Common myeloid progenitor, CD34-positive (primary cell): ENCODE measurements at regions not wholly inside any gene's neighbourhood (a gene's known extent, or its start where the extent isn't known, plus 50 kb on each side); places are given as distances from the start of the nearest gene placed in this dataset.
"Not testable (repeated sequence)": the region's sequence is repeated elsewhere in the genome, so short reads cannot be mapped to it uniquely, and the experiment has no call there.

Experiments used
- CTCF ChIA-PET: fragments of 350-600 bp; sonication (Branson Sonifier 250); formaldehyde crosslinking; loops from one replicate; lab custom pipeline; 2021; ENCODE audit warnings: antibody characterized with exemption; lab: Charles Lee
- POLR2A ChIA-PET: fragments of 350-600 bp; sonication (Branson Sonifier 250); formaldehyde crosslinking; loops from one replicate; lab custom pipeline; 2021; ENCODE audit warnings: antibody characterized with exemption; lab: Charles Lee
- DNase-seq, 3 donors: peaks; one replicate each; pipeline versions ENCODE4 v3.0.0 to v3.0.0-alpha.2; 2013
- H3K27ac ChIP-seq, 2 experiments: 1 replicate in 1 of 2; 2 replicates in 1 of 2; pipeline ENCODE4 v1.7.0; 2013; ENCODE audit warnings: inconsistent platforms in 2 of 2, low read length in 2 of 2, mild to moderate bottlenecking in 2 of 2, low read depth in 1 of 2, moderate library complexity in 1 of 2; ENCODE audit not compliant: severe bottlenecking in 2 of 2, insufficient read depth in 1 of 2, poor library complexity in 1 of 2
- H3K27me3 ChIP-seq, 5 experiments: replicated peaks in 2 of 5; 1 replicate in 3 of 5; 2 replicates in 2 of 5; pipeline versions ENCODE4 v1.6.1 to v1.7.0; 2013; ENCODE audit warnings: low read length in 4 of 5, mild to moderate bottlenecking in 2 of 5, moderate library complexity in 2 of 5, inconsistent platforms in 1 of 5; ENCODE audit not compliant: insufficient read depth in 5 of 5, control insufficient read depth in 4 of 5
- H3K36me3 ChIP-seq, 4 experiments: 1 replicate in 2 of 4; 2 replicates in 2 of 4; pipeline versions ENCODE4 v1.6.1 to v1.7.0; 2013; ENCODE audit warnings: low read length in 3 of 4, control low read depth in 1 of 4, mild to moderate bottlenecking in 1 of 4; ENCODE audit not compliant: control insufficient read depth in 4 of 4, insufficient read depth in 4 of 4
- H3K4me1 ChIP-seq, 4 experiments: 1 replicate in 3 of 4; 2 replicates in 1 of 4; pipeline versions ENCODE4 v1.6.1 to v1.7.1; 2013; ENCODE audit warnings: low read length in 3 of 4, mild to moderate bottlenecking in 3 of 4, control low read depth in 1 of 4, inconsistent platforms in 1 of 4, moderate library complexity in 1 of 4; ENCODE audit not compliant: control insufficient read depth in 4 of 4, insufficient read depth in 4 of 4; ENCODE audit errors: control extremely low read depth in 1 of 4
- H3K4me3 ChIP-seq, 7 experiments: 1 replicate in 4 of 7; 2 replicates in 3 of 7; pipeline versions ENCODE4 v1.5.1 to v1.7.0; 2013; ENCODE audit warnings: mild to moderate bottlenecking in 7 of 7, low read length in 6 of 7, moderate library complexity in 6 of 7, inconsistent platforms in 2 of 7, low read depth in 2 of 7, control low read depth in 1 of 7; ENCODE audit not compliant: insufficient read depth in 4 of 7, control insufficient read depth in 1 of 7; ENCODE audit errors: extremely low read depth in 1 of 7
- H3K9me3 ChIP-seq, 5 experiments: 1 replicate in 4 of 5; 2 replicates in 1 of 5; pipeline versions ENCODE4 v1.6.1 to v1.7.1; 2013; ENCODE audit warnings: low read length in 4 of 5, mild to moderate bottlenecking in 2 of 5, inconsistent platforms in 1 of 5, low read depth in 1 of 5, moderate library complexity in 1 of 5; ENCODE audit not compliant: control insufficient read depth in 4 of 5, insufficient read depth in 2 of 5; ENCODE audit errors: control extremely low read depth in 1 of 5
- WGBS: methylation state at CpG from one replicate; pipeline ENCODE4 v1.1.5; 2013; ENCODE audit not compliant: insufficient coverage; 5-methylcytosine and 5-hydroxymethylcytosine counted together

DNA sequence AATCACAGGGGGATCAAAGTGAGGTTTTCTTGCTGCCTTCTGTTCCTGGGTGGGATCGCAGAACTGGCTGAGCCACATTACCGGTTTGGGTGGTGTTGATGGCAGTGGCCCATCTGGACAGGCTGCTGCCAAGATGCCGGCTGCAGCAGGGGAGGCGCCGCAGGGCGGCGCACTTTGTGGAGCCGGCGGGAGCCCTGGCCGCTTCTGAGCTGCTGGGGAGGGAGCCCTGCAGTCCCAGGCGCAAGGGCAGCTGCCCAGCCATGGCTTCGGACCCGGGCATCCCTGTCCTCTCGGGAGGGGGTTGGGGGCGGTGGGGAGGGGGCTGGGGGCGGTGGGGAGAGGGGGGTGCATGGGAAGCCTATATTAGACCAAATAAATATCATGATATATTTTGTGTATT lies 1407.3 kb downstream of the SPATA31A7 start:
- DNase-seq, POLR2A ChIA-PET, H3K4me1 ChIP-seq, H3K27me3 ChIP-seq, H3K9me3 ChIP-seq, H3K27ac ChIP-seq, CTCF ChIA-PET, H3K36me3 ChIP-seq, H3K4me3 ChIP-seq: not testable (repeated sequence)
- no CpG with 5 or more reads among the region's 16 CpGs for WGBS
